NT2/D1 (cell line): ENCODE measurements at regions not wholly inside any gene's neighbourhood (a gene's known extent, or its start where the extent isn't known, plus 50 kb on each side); places are given as distances from the start of the nearest gene placed in this dataset.
"Not testable (repeated sequence)": the region's sequence is repeated elsewhere in the genome, so short reads cannot be mapped to it uniquely, and the experiment has no call there.

Source experiments
- DNase-seq: peaks from one replicate; pipeline ENCODE4 v3.0.0-alpha.2; 2011; ENCODE audit warnings: low read depth, low spot score
- H3K27me3 ChIP-seq: 2 replicates; pipeline ENCODE4 v1.6.0; 2011; ENCODE audit warnings: mild to moderate bottlenecking; ENCODE audit not compliant: insufficient read length, insufficient read depth
- H3K36me3 ChIP-seq: 2 replicates; pipeline ENCODE4 v1.6.1; 2011; ENCODE audit warnings: mild to moderate bottlenecking, low read length, mixed read lengths; ENCODE audit not compliant: insufficient read depth, insufficient read length
- H3K4me1 ChIP-seq: 2 replicates; pipeline ENCODE4 v1.5.1; 2011; ENCODE audit not compliant: insufficient read depth, insufficient read length
- H3K4me3 ChIP-seq: 2 replicates; pipeline ENCODE4 v1.5.1; 2011; ENCODE audit warnings: low read depth; ENCODE audit not compliant: insufficient read length
- H3K9ac ChIP-seq: 2 replicates; pipeline ENCODE4 v1.6.0; 2011; ENCODE audit warnings: low read depth; ENCODE audit not compliant: insufficient read length
- H3K9me3 ChIP-seq: 2 replicates; pipeline ENCODE4 v1.5.1; 2011; ENCODE audit warnings: mild to moderate bottlenecking, low read length; ENCODE audit not compliant: insufficient read depth
- SUZ12 ChIP-seq: IDR thresholded peaks from 2 replicates; pipeline ENCODE4 v1.6.1; 2011; ENCODE audit not compliant: insufficient read length, insufficient read depth; ENCODE audit errors: extremely low read depth
- YY1 ChIP-seq: IDR thresholded peaks from 2 replicates; pipeline ENCODE4 v1.6.1; 2011; ENCODE audit not compliant: insufficient read length, insufficient read depth
- ZNF274 ChIP-seq: IDR thresholded peaks from 2 replicates; pipeline ENCODE4 v1.6.1; 2011; ENCODE audit warnings: mild to moderate bottlenecking, low read depth, low read length

DNA sequence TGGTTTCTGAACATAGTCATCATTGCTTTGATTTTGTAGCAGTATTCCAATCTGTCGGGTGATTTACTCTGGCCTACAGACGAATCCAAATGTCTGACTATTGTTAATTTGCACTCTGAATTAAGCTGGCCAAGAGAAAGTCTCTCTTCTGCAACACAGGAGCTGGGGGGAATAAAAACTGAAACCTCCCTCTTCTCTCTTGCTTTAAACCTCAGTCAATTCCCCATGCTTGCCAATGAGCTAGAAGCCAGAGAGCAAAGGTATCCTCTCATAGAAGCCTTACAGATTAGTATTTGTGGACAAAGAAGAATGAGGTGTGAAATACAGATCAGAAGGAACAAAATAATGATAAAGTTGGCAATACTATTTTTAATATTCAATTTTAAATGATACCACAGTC lies 353.9 kb upstream of the CDH10 start:
- Histone ChIP-seq H3K27me3 (no peaks in the 10 kb centered on the region), H3K9ac (no peak overlapping the region), H3K9me3 (no peaks in the 10 kb centered on the region), H3K4me3 (no peak overlapping the region), H3K4me1 (no peaks in the 10 kb centered on the region), H3K36me3 (no peaks in the 10 kb centered on the region)
- TF ChIP-seq ZNF274 (no peak), SUZ12 (no peak), YY1 (no peak)
- no peak for DNase-seq

GRCh38 chr5:24986326-24986725 lies 341.5 kb upstream of the CDH10 start:
- H3K4me1 ChIP-seq = no peaks in the 10 kb centered on the region
- no peak overlapping the region for H3K4me3 ChIP-seq
- TF ChIP-seq SUZ12 (no peak), ZNF274 (no peak), YY1 (no peak)
- no peak for DNase-seq
- H3K9me3 ChIP-seq = no peaks in the 10 kb centered on the region
- no peaks in the 10 kb centered on the region for H3K36me3 ChIP-seq
- H3K27me3 ChIP-seq = no peaks in the 10 kb centered on the region
- no peak overlapping the region for H3K9ac ChIP-seq

GRCh38 chr5:24978552-24978951 lies 333.8 kb upstream of the CDH10 start:
- H3K36me3 ChIP-seq, H3K9me3 ChIP-seq, DNase-seq, H3K4me3 ChIP-seq, H3K4me1 ChIP-seq, H3K27me3 ChIP-seq, H3K9ac ChIP-seq: not testable (repeated sequence)

DNA sequence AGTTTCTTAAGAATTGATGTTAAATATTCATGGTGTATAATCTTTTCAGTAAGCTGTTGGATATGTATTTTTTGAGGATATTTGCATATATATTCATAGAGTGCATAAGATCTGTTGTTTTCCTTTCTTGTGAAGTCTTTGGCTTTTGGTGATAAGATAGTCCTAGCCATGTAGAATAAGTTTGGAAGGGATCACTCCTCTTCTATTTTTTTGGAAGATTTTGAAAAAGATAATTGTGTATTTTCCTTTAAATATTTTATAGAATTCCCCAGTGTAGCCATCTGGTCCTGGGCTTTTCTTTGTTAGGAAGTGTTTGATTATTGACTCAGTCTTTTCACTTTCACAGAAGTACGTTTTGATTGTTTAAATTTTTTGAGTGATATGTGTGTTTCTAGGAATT lies 318.8 kb upstream of the CDH10 start:
- Histone ChIP-seq H3K36me3 (no peaks in the 10 kb centered on the region), H3K9ac (no peak overlapping the region), H3K9me3 (no peaks in the 10 kb centered on the region), H3K4me3 (no peak overlapping the region), H3K27me3 (no peaks in the 10 kb centered on the region), H3K4me1 (no peaks in the 10 kb centered on the region)
- no peak for TF ChIP-seq YY1
- TF ChIP-seq ZNF274 = no peak
- TF ChIP-seq SUZ12 = no peak
- DNase-seq = no peak

DNA sequence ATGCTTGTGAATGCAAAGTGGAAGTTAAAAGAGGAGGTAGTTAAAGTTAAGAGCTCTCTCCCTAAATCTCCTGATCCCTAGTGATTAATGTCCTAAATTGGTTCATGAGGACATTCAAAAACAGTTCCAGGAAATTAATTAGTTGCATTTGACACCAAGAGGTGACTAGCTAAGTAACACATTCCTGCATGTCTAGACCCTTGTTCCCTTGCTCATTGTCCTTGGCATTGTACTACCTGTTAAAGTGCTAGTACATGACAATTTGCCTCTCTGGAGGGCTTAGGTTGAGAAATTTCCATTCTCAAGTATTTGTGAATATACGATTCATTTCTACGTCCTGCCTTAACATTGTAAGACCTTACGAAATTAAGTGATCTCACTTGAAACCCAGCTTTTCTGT lies 278.6 kb upstream of the CDH10 start:
- no peaks in the 10 kb centered on the region for H3K36me3 ChIP-seq
- no peak overlapping the region for H3K9ac ChIP-seq
- H3K4me3 ChIP-seq = no peak overlapping the region
- H3K4me1 ChIP-seq = no peaks in the 10 kb centered on the region
- peak; percentile 9 for DNase-seq
- no peaks in the 10 kb centered on the region for H3K27me3 ChIP-seq
- H3K9me3 ChIP-seq = no peaks in the 10 kb centered on the region
- TF ChIP-seq ZNF274 = no peak
- no peak for TF ChIP-seq SUZ12
- no peak for TF ChIP-seq YY1

GRCh38 chr5:24918676-24919075 lies 273.9 kb upstream of the CDH10 start:
- no peaks in the 10 kb centered on the region for H3K36me3 ChIP-seq
- H3K4me1 ChIP-seq = no peaks in the 10 kb centered on the region
- H3K4me3 ChIP-seq = no peak overlapping the region
- no peaks in the 10 kb centered on the region for H3K27me3 ChIP-seq
- no peaks in the 10 kb centered on the region for H3K9me3 ChIP-seq
- no peak for TF ChIP-seq YY1
- no peak for TF ChIP-seq SUZ12
- no peak for TF ChIP-seq ZNF274
- H3K9ac ChIP-seq = no peak overlapping the region
- no peak for DNase-seq

DNA sequence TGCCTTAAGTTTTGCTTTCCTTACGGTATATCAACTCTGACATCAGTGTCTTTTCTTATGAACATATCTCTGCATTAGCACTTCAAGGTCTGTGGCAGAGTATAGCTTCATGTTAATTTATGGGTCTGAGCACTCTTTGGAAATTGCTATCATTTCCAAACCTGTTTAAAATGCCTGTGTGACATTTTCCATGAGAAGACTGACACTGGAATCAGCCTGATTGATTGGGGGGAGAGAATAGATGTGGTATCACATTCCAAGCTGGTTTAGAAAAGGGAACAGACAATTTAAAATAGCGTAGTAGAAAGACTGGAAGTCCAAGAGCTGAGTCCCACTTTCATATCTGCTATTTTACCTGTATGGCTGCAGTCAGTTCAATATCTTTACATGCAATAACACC lies 272.1 kb upstream of the CDH10 start:
- H3K9me3 ChIP-seq = no peaks in the 10 kb centered on the region
- H3K4me1 ChIP-seq = no peaks in the 10 kb centered on the region
- no peak for DNase-seq
- no peaks in the 10 kb centered on the region for H3K36me3 ChIP-seq
- TF ChIP-seq ZNF274 (no peak), SUZ12 (no peak), YY1 (no peak)
- H3K9ac ChIP-seq = no peak overlapping the region
- no peaks in the 10 kb centered on the region for H3K27me3 ChIP-seq
- no peak overlapping the region for H3K4me3 ChIP-seq

DNA sequence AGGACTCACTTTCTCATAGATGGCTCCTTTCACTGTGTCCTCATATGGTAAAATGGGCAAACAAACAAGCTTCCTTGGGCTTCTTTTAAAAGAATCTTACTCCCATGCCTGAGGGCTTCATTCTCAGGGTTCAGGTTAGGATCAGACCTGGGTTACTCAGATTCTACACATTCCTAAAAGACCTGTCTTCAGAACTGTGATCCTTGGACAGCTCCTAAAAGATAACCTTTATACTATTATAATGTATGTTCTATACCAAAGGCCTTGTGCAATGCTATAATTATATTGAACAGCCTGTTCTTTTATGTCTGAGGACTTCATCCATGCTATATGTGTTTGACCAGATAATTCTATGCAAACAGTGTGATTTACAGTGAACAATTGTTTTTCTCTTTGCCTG lies 264.4 kb upstream of the CDH10 start:
- Histone ChIP-seq H3K4me1 (no peaks in the 10 kb centered on the region), H3K4me3 (no peak overlapping the region), H3K36me3 (no peaks in the 10 kb centered on the region), H3K27me3 (no peaks in the 10 kb centered on the region), H3K9ac (no peak overlapping the region), H3K9me3 (no peaks in the 10 kb centered on the region)
- TF ChIP-seq YY1 (no peak), ZNF274 (no peak), SUZ12 (no peak)
- no peak for DNase-seq

DNA sequence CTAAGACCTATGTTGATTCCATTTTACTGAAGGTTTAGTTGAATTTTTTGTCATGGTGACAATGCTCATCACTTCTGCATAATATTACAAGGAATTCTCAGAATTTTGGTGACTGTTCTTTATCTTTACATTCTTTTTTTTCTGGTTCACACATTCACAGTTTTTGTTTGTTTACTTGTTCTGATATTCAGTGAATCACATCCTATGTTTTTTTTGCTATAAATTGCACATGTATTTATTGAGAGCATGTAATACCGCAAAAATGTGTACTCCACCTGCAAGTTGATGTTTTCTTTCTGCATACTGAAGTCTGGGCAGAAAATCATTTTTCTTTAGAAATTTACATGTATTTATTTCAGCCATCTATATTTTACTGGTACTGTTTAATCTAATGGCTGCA lies 261.9 kb upstream of the CDH10 start:
- no peak overlapping the region for H3K9ac ChIP-seq

More for the DNA sequence above, 261.9 kb upstream of the CDH10 start:
- no peak overlapping the region for H3K4me3 ChIP-seq
- H3K4me1 ChIP-seq = no peaks in the 10 kb centered on the region
- H3K36me3 ChIP-seq = no peaks in the 10 kb centered on the region
- TF ChIP-seq YY1 (no peak), ZNF274 (no peak), SUZ12 (no peak)
- DNase-seq = no peak
- H3K9me3 ChIP-seq = no peaks in the 10 kb centered on the region
- no peaks in the 10 kb centered on the region for H3K27me3 ChIP-seq
